HEK293T (cell line): ENCODE measurements at regions not wholly inside any gene's neighbourhood (a gene's known extent, or its start where the extent isn't known, plus 50 kb on each side); places are given as distances from the start of the nearest gene placed in this dataset.

Source experiments
- FOXM1 ChIP-seq: fragments of 450-650 bp; IDR thresholded peaks from 2 replicates; pipeline ENCODE4 v1.6.1; 2017; ENCODE audit warnings: mild to moderate bottlenecking, borderline replicate concordance
- HDGF ChIP-seq: fragments of 450-650 bp; IDR thresholded peaks from 2 replicates; pipeline ENCODE4 v1.6.1; 2017; ENCODE audit warnings: antibody characterized with exemption, borderline replicate concordance
- LEF1 ChIP-seq: fragments of 450-650 bp; IDR thresholded peaks from 2 replicates; pipeline ENCODE4 v1.6.1; 2017; ENCODE audit warnings: mild to moderate bottlenecking, borderline replicate concordance

GRCh38 chr6:148261470-148261869, 81.2 kb upstream of the SASH1 start:
- no peak for TF ChIP-seq FOXM1
- TF ChIP-seq LEF1: no peak
- no peak for TF ChIP-seq HDGF
